ENCODE measurements at regions not wholly inside any gene's neighbourhood (a gene's known extent, or its start where the extent isn't known, plus 50 kb on each side); places are given as distances from the start of the nearest gene placed in this dataset.

GRCh38 chr11:87971354-87971753, 203.9 kb downstream of the RAB38 start:
- Histone ChIP-seq H4K20me1 (replicated peaks in 1 of 2; ENCODE audit: control insufficient read depth in 1 of 2, insufficient read depth in 2 of 2, low read length in 2 of 2) (no peaks in the 10 kb centered on the region), H3K4me2 (ENCODE audit: insufficient read depth in 1 of 2, low read depth in 2 of 2, low read length in 2 of 2) (no peak overlapping the region), H2BK15ac (ENCODE audit: low read length) (no peak overlapping the region), H3K23ac (ENCODE audit: insufficient read length) (no peak overlapping the region), H3K36me3 (ENCODE audit: control insufficient read depth in 2 of 4, insufficient read depth in 4 of 4, low read length in 3 of 4) (no peaks in the 10 kb centered on the region), H3K27me3 (replicated peaks in 1 of 4; ENCODE audit: control insufficient read depth in 3 of 4, extremely low read depth in 1 of 4, insufficient read depth in 3 of 4, low read length in 3 of 4) (no peaks in the 10 kb centered on the region), H4K5ac (ENCODE audit: insufficient read length, low read depth, low read length) (no peak overlapping the region), H3K4me3 (ENCODE audit: extremely low read depth in 1 of 4, insufficient read depth in 2 of 4, low read depth in 3 of 4, low read length in 4 of 4) (no peak overlapping the region), H3K18ac (ENCODE audit: extremely low read depth, low read length) (no peak overlapping the region), H4K8ac (ENCODE audit: extremely low read depth, insufficient read depth, low read length) (no peak overlapping the region), H2BK12ac (ENCODE audit: low read depth, low read length) (no peak overlapping the region; the same call in 1 of the 2 replicates), H2AFZ (ENCODE audit: low read length) (no peak overlapping the region), H2BK120ac (replicated peaks; ENCODE audit: low read depth, low read length) (no peak overlapping the region), H3K14ac (ENCODE audit: insufficient read length) (no peak overlapping the region), H3K56ac (replicated peaks; ENCODE audit: insufficient read length, low read depth, low read length) (no peak overlapping the region), H3K4me1 (replicated peaks in 1 of 4; ENCODE audit: control insufficient read depth in 3 of 4, insufficient read depth in 4 of 4, low read length in 3 of 4) (peaks cover 0 to 7% (median 4%) of the 10 kb centered on the region in 4 experiments; a peak in 2 of 7 replicates), H4K91ac (replicated peaks; ENCODE audit: insufficient read length, low read length) (no peak overlapping the region), H2BK5ac (ENCODE audit: low read depth, low read length) (no peak overlapping the region), H2BK20ac (ENCODE audit: low read length) (no peak overlapping the region), H3K4ac (replicated peaks; ENCODE audit: insufficient read length, low read depth, low read length) (no peak overlapping the region), H3K27ac (ENCODE audit: low read depth, low read length) (no peak overlapping the region), H3K23me2 (ENCODE audit: low read depth, low read length) (no peaks in the 10 kb centered on the region), H2AK5ac (ENCODE audit: low read depth, low read length) (peak overlapping the region; percentile 88), H3K9ac (replicated peaks in 1 of 4; ENCODE audit: extremely low read depth in 1 of 4, low read depth in 3 of 4, low read length in 3 of 4) (no peak overlapping the region), H3K79me1 (ENCODE audit: low read depth, low read length) (no peaks in the 10 kb centered on the region), H3K9me3 (ENCODE audit: insufficient read depth in 2 of 2, low read depth in 1 of 2, low read length in 1 of 2) (no peaks in the 10 kb centered on the region; a peak in 1 of 4 replicates), H3K79me2 (ENCODE audit: control insufficient read depth in 1 of 2, insufficient read depth in 2 of 2, low read length in 2 of 2) (no peaks in the 10 kb centered on the region)
- DNase-seq (ENCODE audit: low read depth in 1 of 2, low spot score in 2 of 2) (no peak), FAIRE-seq (no peak)
- ChIA-PET CTCF (ENCODE audit: partially characterized antibody) (interaction anchor here (0.7 to 2.3 kb wide), 6 partner anchors 33 to 248 kb away, joined by 3 to 16 read pairs (median 3); no protein-coding TSS in a partner anchor), POLR2A (ENCODE audit: partially characterized antibody) (no interaction called here)
- WGBS, 2 experiments (ENCODE audit: extremely low coverage in 1 of 2, insufficient coverage in 1 of 2, insufficient read length in 1 of 2, insufficient replicate concordance in 2 of 2, low coverage in 1 of 2, low lambda C conversion rate in 2 of 2, missing lambda C conversion rate in 1 of 2): 94% methylated on average over 2 of the region's 2 CpGs; no CpG with 5 or more reads in 1 of the 2 experiments
- TF ChIP-seq EZH2 (IDR thresholded peaks at IDR 0.05; ENCODE audit: low read depth, low read length, severe bottlenecking) (no peak), SP4 (IDR thresholded peaks at IDR 0.05; ENCODE audit: low read length) (no peak), SP2 (IDR thresholded peaks at IDR 0.05; ENCODE audit: low read length) (no peak), RXRA (IDR thresholded peaks at IDR 0.05; ENCODE audit: insufficient read depth, low read depth, low read length) (no peak), SRF (IDR thresholded peaks at IDR 0.05; ENCODE audit: low read depth, low read length) (no peak), SIRT6 (IDR thresholded peaks at IDR 0.05; ENCODE audit: low read length) (no peak), TCF12 (IDR thresholded peaks at IDR 0.05; ENCODE audit: low read depth, low read length) (no peak), SIX5 (IDR thresholded peaks at IDR 0.05; ENCODE audit: low read depth, low read length) (no peak), TAF7 (optimal IDR thresholded peaks at IDR 0.05; ENCODE audit: borderline replicate concordance, low read depth, low read length) (no peak), PHF8 (conservative IDR thresholded peaks at IDR 0.05; ENCODE audit: low read depth, low read length) (no peak), TAF1 (IDR thresholded peaks at IDR 0.05; ENCODE audit: low read depth, low read length) (no peak), CTCF (IDR thresholded peaks at IDR 0.05; ENCODE audit: control extremely low read depth in 1 of 3, insufficient read depth in 1 of 3, low read depth in 1 of 3, low read length in 3 of 3) (no peak), SP1 (IDR thresholded peaks at IDR 0.05; ENCODE audit: low read depth, low read length) (no peak)
